Calu3 (cell line): ENCODE measurements at regions not wholly inside any gene's neighbourhood (a gene's known extent, or its start where the extent isn't known, plus 50 kb on each side); places are given as distances from the start of the nearest gene placed in this dataset.

Experiments
- BruUV-seq: library from RNA; stranded (reverse); fragments of 400-500 nt; replicated peaks from 2 replicates; lab custom pipeline; 2021; lab: Mats Ljungman, UMichigan
- CTCF ChIA-PET: fragments of 300-600 bp; sonication (Branson Sonifier 250); formaldehyde crosslinking; loops from one replicate; lab custom pipeline; 2022; ENCODE audit warnings: antibody characterized with exemption; lab: Charles Lee
- DNase-seq: peaks from one replicate; pipeline ENCODE4 v3.0.0; 2022
- H3K27ac Mint-ChIP-seq: one replicate; pipeline ENCODE4 v1.8.0; 2022; ENCODE audit warnings: mixed read lengths; ENCODE audit not compliant: unreplicated experiment
- H3K27me3 Mint-ChIP-seq: one replicate; pipeline ENCODE4 v1.8.0; 2022; ENCODE audit warnings: mixed read lengths; ENCODE audit not compliant: unreplicated experiment
- H3K36me3 Mint-ChIP-seq: one replicate; pipeline ENCODE4 v1.8.0; 2022; ENCODE audit warnings: mild to moderate bottlenecking, moderate library complexity, mixed read lengths; ENCODE audit not compliant: insufficient read depth, unreplicated experiment
- H3K4me1 Mint-ChIP-seq: one replicate; pipeline ENCODE4 v1.8.0; 2022; ENCODE audit warnings: mild to moderate bottlenecking, low read depth, mixed read lengths; ENCODE audit not compliant: unreplicated experiment
- H3K4me3 Mint-ChIP-seq: one replicate; pipeline ENCODE4 v1.8.0; 2022; ENCODE audit warnings: mild to moderate bottlenecking, low read depth, moderate library complexity, mixed read lengths; ENCODE audit not compliant: unreplicated experiment
- H3K9me3 Mint-ChIP-seq: one replicate; pipeline ENCODE4 v1.8.0; 2022; ENCODE audit warnings: low read depth, mixed read lengths; ENCODE audit not compliant: unreplicated experiment
- intact Hi-C: fragments of 100-400 bp; cut with micrococcal nuclease; formaldehyde crosslinking; loops from one replicate; pipeline ENCODE4 v1.10.0; 2022; ENCODE audit not compliant: unreplicated experiment
- TF ChIP-seq, protein P1 (sequence below): fragments of 200-600 bp; IDR thresholded peaks from one replicate; pipeline ENCODE4 v1.8.0; 2022; ENCODE audit warnings: antibody characterized with exemption; ENCODE audit not compliant: unreplicated experiment

- H3K27me3 Mint-ChIP-seq = peaks cover 63% of the 10 kb centered on the region
- no peaks in the 10 kb centered on the region for H3K4me1 Mint-ChIP-seq
- TF ChIP-seq, protein P1, sequence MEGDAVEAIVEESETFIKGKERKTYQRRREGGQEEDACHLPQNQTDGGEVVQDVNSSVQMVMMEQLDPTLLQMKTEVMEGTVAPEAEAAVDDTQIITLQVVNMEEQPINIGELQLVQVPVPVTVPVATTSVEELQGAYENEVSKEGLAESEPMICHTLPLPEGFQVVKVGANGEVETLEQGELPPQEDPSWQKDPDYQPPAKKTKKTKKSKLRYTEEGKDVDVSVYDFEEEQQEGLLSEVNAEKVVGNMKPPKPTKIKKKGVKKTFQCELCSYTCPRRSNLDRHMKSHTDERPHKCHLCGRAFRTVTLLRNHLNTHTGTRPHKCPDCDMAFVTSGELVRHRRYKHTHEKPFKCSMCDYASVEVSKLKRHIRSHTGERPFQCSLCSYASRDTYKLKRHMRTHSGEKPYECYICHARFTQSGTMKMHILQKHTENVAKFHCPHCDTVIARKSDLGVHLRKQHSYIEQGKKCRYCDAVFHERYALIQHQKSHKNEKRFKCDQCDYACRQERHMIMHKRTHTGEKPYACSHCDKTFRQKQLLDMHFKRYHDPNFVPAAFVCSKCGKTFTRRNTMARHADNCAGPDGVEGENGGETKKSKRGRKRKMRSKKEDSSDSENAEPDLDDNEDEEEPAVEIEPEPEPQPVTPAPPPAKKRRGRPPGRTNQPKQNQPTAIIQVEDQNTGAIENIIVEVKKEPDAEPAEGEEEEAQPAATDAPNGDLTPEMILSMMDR = no peak
- BruUV-seq = no TSS peak
- H3K27ac Mint-ChIP-seq = no peak overlapping the region
- H3K4me3 Mint-ChIP-seq = no peak overlapping the region
- DNase-seq = no peak
- H3K9me3 Mint-ChIP-seq = no peaks in the 10 kb centered on the region
- intact Hi-C loops = no loop called here
- no peaks in the 10 kb centered on the region for H3K36me3 Mint-ChIP-seq
- CTCF ChIA-PET = no interaction called here
These were observed 145.1 kb downstream of the TDRD15 start for GRCh38 chr2:21268878-21269224.

DNA sequence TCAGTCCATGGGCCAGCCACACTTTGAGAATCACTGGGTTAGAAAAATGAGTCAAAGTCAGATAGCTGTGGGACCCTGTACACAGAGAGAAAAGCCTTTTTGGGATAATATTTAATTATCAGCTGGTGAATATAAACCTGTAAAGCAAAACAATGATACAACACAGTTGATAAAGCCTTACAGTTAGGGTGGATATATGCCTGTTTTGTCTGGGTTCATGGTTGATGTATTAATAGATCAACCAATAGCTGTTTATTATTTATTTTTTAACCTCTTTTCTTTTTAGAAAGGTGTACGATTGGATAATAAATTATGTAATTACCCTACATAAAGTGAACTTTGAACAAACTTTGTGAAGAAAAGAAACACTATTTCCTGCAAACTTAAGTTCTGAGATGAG lies 145.6 kb downstream of the TDRD15 start:
- no TSS peak for BruUV-seq
- DNase-seq = no peak
- intact Hi-C loops = no loop called here
- TF ChIP-seq, protein P1 = no peak
- no peaks in the 10 kb centered on the region for H3K9me3 Mint-ChIP-seq
- H3K27me3 Mint-ChIP-seq = peaks cover 63% of the 10 kb centered on the region
- CTCF ChIA-PET = no interaction called here
- no peaks in the 10 kb centered on the region for H3K4me1 Mint-ChIP-seq
- no peak overlapping the region for H3K4me3 Mint-ChIP-seq
- H3K27ac Mint-ChIP-seq = no peak overlapping the region
- H3K36me3 Mint-ChIP-seq = no peaks in the 10 kb centered on the region

- CTCF ChIA-PET = no interaction called here
- no peak overlapping the region for H3K27ac Mint-ChIP-seq
- intact Hi-C loops = no loop called here
- no TSS peak for BruUV-seq
- H3K9me3 Mint-ChIP-seq = no peaks in the 10 kb centered on the region
- no peaks in the 10 kb centered on the region for H3K4me1 Mint-ChIP-seq
- DNase-seq = no peak
- H3K27me3 Mint-ChIP-seq = peaks cover 66% of the 10 kb centered on the region
- H3K36me3 Mint-ChIP-seq = no peaks in the 10 kb centered on the region
- TF ChIP-seq, protein P1 = no peak
- no peak overlapping the region for H3K4me3 Mint-ChIP-seq
These were observed 146.3 kb downstream of the TDRD15 start for GRCh38 chr2:21270083-21270491.

- TF ChIP-seq, protein P1 = no peak
- Mint-ChIP-seq H3K36me3 (no peaks in the 10 kb centered on the region), H3K4me1 (no peaks in the 10 kb centered on the region), H3K4me3 (no peak overlapping the region), H3K9me3 (no peaks in the 10 kb centered on the region), H3K27me3 (peaks cover 72% of the 10 kb centered on the region), H3K27ac (no peak overlapping the region)
- CTCF ChIA-PET = no interaction called here
- no peak for DNase-seq
- no TSS peak for BruUV-seq
- intact Hi-C loops = no loop called here
These were observed 146.9 kb downstream of the TDRD15 start for GRCh38 chr2:21270708-21271122.
